Right lobe of liver (tissue), 4 donors: ENCODE measurements at regions not wholly inside any gene's neighbourhood (a gene's known extent, or its start where the extent isn't known, plus 50 kb on each side); places are given as distances from the start of the nearest gene placed in this dataset.

ENCODE experiments used
- POLR2A ChIP-seq: fragments of 450-650 bp; IDR thresholded peaks from one replicate; pipeline ENCODE4 v1.6.1; 2017; ENCODE audit warnings: antibody characterized with exemption, mild to moderate bottlenecking
- TF ChIP-seq, protein P1 (sequence below), 4 donors: fragments of 200-600 bp in 3 of 4; fragments of 450-650 bp in 1 of 4; IDR thresholded peaks; one replicate each; pipeline versions ENCODE4 v1.5.1 to v1.8.0; 2016 to 2022; ENCODE audit warnings: antibody characterized with exemption in 4 of 4, mild to moderate bottlenecking in 2 of 4
- donor health status: DM: no; HTN: no; CAD: no.
- donor health status: DM: no; HTN: no; CAD: no.
- donor health status: DM: no; HTN: yes; CAD: no.

DNA sequence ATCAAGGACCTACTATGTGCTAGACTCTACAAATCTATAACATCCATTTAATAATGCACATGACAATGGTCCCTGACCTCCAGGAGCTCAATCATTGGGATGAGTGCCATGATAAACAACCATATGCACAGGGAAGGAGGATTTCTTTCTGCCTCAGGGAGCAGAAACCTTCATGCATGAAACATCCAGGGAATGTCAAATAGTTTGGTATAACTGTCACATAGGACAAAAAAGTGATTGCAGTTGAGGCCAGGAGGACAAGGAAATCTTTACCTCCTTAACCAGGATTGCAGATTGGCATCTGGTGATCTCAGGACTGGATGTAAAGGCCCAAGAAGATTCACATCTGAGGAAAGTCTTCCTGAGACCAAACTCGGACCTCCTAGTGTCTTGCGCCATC is 993.1 kb downstream of the KCNMA1 start:
- TF ChIP-seq, protein P1, sequence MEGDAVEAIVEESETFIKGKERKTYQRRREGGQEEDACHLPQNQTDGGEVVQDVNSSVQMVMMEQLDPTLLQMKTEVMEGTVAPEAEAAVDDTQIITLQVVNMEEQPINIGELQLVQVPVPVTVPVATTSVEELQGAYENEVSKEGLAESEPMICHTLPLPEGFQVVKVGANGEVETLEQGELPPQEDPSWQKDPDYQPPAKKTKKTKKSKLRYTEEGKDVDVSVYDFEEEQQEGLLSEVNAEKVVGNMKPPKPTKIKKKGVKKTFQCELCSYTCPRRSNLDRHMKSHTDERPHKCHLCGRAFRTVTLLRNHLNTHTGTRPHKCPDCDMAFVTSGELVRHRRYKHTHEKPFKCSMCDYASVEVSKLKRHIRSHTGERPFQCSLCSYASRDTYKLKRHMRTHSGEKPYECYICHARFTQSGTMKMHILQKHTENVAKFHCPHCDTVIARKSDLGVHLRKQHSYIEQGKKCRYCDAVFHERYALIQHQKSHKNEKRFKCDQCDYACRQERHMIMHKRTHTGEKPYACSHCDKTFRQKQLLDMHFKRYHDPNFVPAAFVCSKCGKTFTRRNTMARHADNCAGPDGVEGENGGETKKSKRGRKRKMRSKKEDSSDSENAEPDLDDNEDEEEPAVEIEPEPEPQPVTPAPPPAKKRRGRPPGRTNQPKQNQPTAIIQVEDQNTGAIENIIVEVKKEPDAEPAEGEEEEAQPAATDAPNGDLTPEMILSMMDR (IDR thresholded peaks at IDR 0.05): no peak
- TF ChIP-seq POLR2A: no peak
